MM.1S (cell line): ENCODE measurements at regions not wholly inside any gene's neighbourhood (a gene's known extent, or its start where the extent isn't known, plus 50 kb on each side); places are given as distances from the start of the nearest gene placed in this dataset.

ENCODE experiments used
- DNase-seq: peaks from one replicate; pipeline ENCODE4 v3.0.0-alpha.2; 2015
- H2AFZ ChIP-seq: fragments of 300-600 bp; sonication (generic); 2 replicates; pipeline ENCODE4 v1.6.0; 2016; ENCODE audit warnings: antibody characterized with exemption, low read length
- H3F3A ChIP-seq: fragments of 300-600 bp; sonication (generic); 2 replicates; pipeline ENCODE4 v1.6.1; 2016; ENCODE audit warnings: mild to moderate bottlenecking, antibody characterized with exemption, low read length, moderate library complexity, mixed read lengths; ENCODE audit not compliant: insufficient read depth
- H3K27ac ChIP-seq: fragments of 300-600 bp; sonication (generic); 2 replicates; pipeline ENCODE4 v1.5.1; 2016; ENCODE audit warnings: mild to moderate bottlenecking, low read length
- H3K27me3 ChIP-seq: fragments of 300-600 bp; sonication (generic); replicated peaks from 2 replicates; pipeline ENCODE4 v1.6.0; 2016; ENCODE audit warnings: low read length; ENCODE audit not compliant: insufficient read depth
- H3K36me3 ChIP-seq: fragments of 300-600 bp; sonication (generic); replicated peaks from 2 replicates; pipeline ENCODE4 v1.6.1; 2016; ENCODE audit warnings: mild to moderate bottlenecking, low read length, mixed read lengths; ENCODE audit not compliant: insufficient read depth
- H3K4me1 ChIP-seq: fragments of 300-600 bp; sonication (generic); 2 replicates; pipeline ENCODE4 v1.6.1; 2016; ENCODE audit warnings: low read length, mixed read lengths
- H3K4me2 ChIP-seq: fragments of 300-600 bp; sonication (generic); 2 replicates; pipeline ENCODE4 v1.6.0; 2016; ENCODE audit warnings: low read depth, low read length
- H3K4me3 ChIP-seq: fragments of 300-600 bp; sonication (generic); 2 replicates; pipeline ENCODE4 v1.5.1; 2016; ENCODE audit warnings: low read length, mixed read lengths
- H3K79me2 ChIP-seq: fragments of 300-600 bp; sonication (generic); 2 replicates; pipeline ENCODE4 v1.6.1; 2016; ENCODE audit warnings: mixed run types, low read length, mixed read lengths
- H3K9ac ChIP-seq: fragments of 300-600 bp; sonication (generic); 2 replicates; pipeline ENCODE4 v1.6.1; 2016; ENCODE audit warnings: low read length, mixed read lengths
- H3K9me2 ChIP-seq: fragments of 300-600 bp; sonication (generic); replicated peaks from 2 replicates; pipeline ENCODE4 v1.6.1; 2016; ENCODE audit warnings: mild to moderate bottlenecking, low read length, mixed read lengths; ENCODE audit not compliant: insufficient read depth
- H3K9me3 ChIP-seq: fragments of 300-600 bp; sonication (generic); replicated peaks from 2 replicates; pipeline ENCODE4 v1.6.1; 2016; ENCODE audit warnings: mild to moderate bottlenecking, low read length, mixed read lengths; ENCODE audit not compliant: insufficient read depth
- H4K20me1 ChIP-seq: fragments of 300-600 bp; sonication (generic); 2 replicates; pipeline ENCODE4 v1.6.1; 2016; ENCODE audit warnings: mild to moderate bottlenecking, low read length, moderate library complexity, mixed read lengths; ENCODE audit not compliant: insufficient read depth
- CTCF ChIP-seq: fragments of 300-600 bp; sonication (generic); IDR thresholded peaks from 2 replicates; pipeline ENCODE4 v1.5.1; 2016; ENCODE audit warnings: antibody characterized with exemption, low read length, mixed read lengths
- EZH2 ChIP-seq: fragments of 300-600 bp; sonication (generic); optimal IDR thresholded peaks from 2 replicates; pipeline ENCODE3; 2017; ENCODE audit warnings: low read depth, mild to moderate bottlenecking, antibody characterized with exemption, low read length, mixed read lengths
- EZH2phosphoT487 ChIP-seq: fragments of 300-600 bp; sonication (generic); IDR thresholded peaks from 2 replicates; pipeline ENCODE4 v1.6.1; 2018; ENCODE audit warnings: antibody characterized with exemption, low read length

GRCh38 chr18:21167641-21168377 lies 56.2 kb upstream of the ROCK1 start:
- peak; percentile 73 for DNase-seq
- Histone ChIP-seq H3K36me3 (no peaks in the 10 kb centered on the region), H3K9ac (no peak overlapping the region), H3K4me1 (0 out of 2 replicates have a peak, but pooled peaks cover 3% of the 10 kb centered on the region), H3K79me2 (no peaks in the 10 kb centered on the region), H3K9me3 (no peaks in the 10 kb centered on the region), H4K20me1 (no peaks in the 10 kb centered on the region), H3K27ac (no peak overlapping the region), H2AFZ (no peak overlapping the region), H3K4me2 (no peak overlapping the region), H3K9me2 (no peaks in the 10 kb centered on the region), H3K4me3 (no peak overlapping the region), H3K27me3 (no peaks in the 10 kb centered on the region), H3F3A (no peaks in the 10 kb centered on the region)
- TF ChIP-seq EZH2phosphoT487 (no peak), EZH2 (no peak), CTCF (no peak)

GRCh38 chr18:21168880-21169279 lies 57.3 kb upstream of the ROCK1 start:
- 0 out of 2 replicates have a peak, but pooled peaks cover 3% of the 10 kb centered on the region for H3K4me1 ChIP-seq
- H3K4me3 ChIP-seq, result no peak overlapping the region
- no peaks in the 10 kb centered on the region for H3K9me3 ChIP-seq
- no peaks in the 10 kb centered on the region for H4K20me1 ChIP-seq
- no peak for TF ChIP-seq EZH2phosphoT487
- no peak for TF ChIP-seq CTCF
- TF ChIP-seq EZH2, result no peak
- no peaks in the 10 kb centered on the region for H3K27me3 ChIP-seq
- no peaks in the 10 kb centered on the region for H3K9me2 ChIP-seq
- no peak for DNase-seq
- no peak overlapping the region for H3K9ac ChIP-seq
- H3K36me3 ChIP-seq, result no peaks in the 10 kb centered on the region
- no peak overlapping the region for H3K27ac ChIP-seq
- no peak overlapping the region for H2AFZ ChIP-seq
- H3F3A ChIP-seq, result no peaks in the 10 kb centered on the region
- H3K4me2 ChIP-seq, result no peak overlapping the region
- H3K79me2 ChIP-seq, result no peaks in the 10 kb centered on the region

GRCh38 chr18:21177822-21178221 lies 64.2 kb upstream of the GREB1L start:
- DNase-seq, result no peak
- no peak for TF ChIP-seq EZH2phosphoT487
- no peak for TF ChIP-seq CTCF
- TF ChIP-seq EZH2, result no peak
- H3K9ac ChIP-seq, result no peak overlapping the region

More at GRCh38 chr18:21177822-21178221, 64.2 kb upstream of the GREB1L start:
- Histone ChIP-seq H4K20me1 (no peaks in the 10 kb centered on the region), H3K4me3 (no peak overlapping the region), H3K9me3 (no peaks in the 10 kb centered on the region), H3K4me2 (no peak overlapping the region), H2AFZ (no peak overlapping the region), H3K79me2 (no peaks in the 10 kb centered on the region), H3K36me3 (no peaks in the 10 kb centered on the region), H3K27ac (no peak overlapping the region), H3K4me1 (no peaks in the 10 kb centered on the region), H3K27me3 (no peaks in the 10 kb centered on the region), H3F3A (no peaks in the 10 kb centered on the region), H3K9me2 (no peaks in the 10 kb centered on the region)
